Astrocyte (in vitro differentiated cells and primary cell): ENCODE measurements at regions not wholly inside any gene's neighbourhood (a gene's known extent, or its start where the extent isn't known, plus 50 kb on each side); places are given as distances from the start of the nearest gene placed in this dataset.

ENCODE experiments used
- DNase-seq: peaks from one replicate; pipeline ENCODE4 v3.0.0-alpha.2; 2010; ENCODE audit warnings: low read depth
- FAIRE-seq: peaks from 2 replicates; lab custom pipeline; 2011; peaks lifted over from hg19 to GRCh38; lab: Jason Lieb, UNC
- H2AFZ ChIP-seq: 2 replicates; pipeline ENCODE4 v1.6.0; 2012; ENCODE audit warnings: low read depth, low read length, inconsistent platforms
- H3K27ac ChIP-seq: 2 replicates; pipeline ENCODE4 v1.5.1; 2011; ENCODE audit warnings: low read depth, low read length, inconsistent platforms
- H3K27me3 ChIP-seq: 2 replicates; pipeline ENCODE4 v1.6.0; 2011; ENCODE audit warnings: low read length, inconsistent platforms; ENCODE audit not compliant: insufficient read depth
- H3K36me3 ChIP-seq: 2 replicates; pipeline ENCODE4 v1.5.1; 2011; ENCODE audit warnings: low read length, inconsistent platforms; ENCODE audit not compliant: insufficient read depth
- H3K4me1 ChIP-seq: 2 replicates; pipeline ENCODE4 v1.5.1; 2011; ENCODE audit warnings: low read length, inconsistent platforms; ENCODE audit not compliant: insufficient read depth
- H3K4me2 ChIP-seq: 2 replicates; pipeline ENCODE4 v1.6.0; 2012; ENCODE audit warnings: low read length, inconsistent platforms
- H3K4me3 ChIP-seq: 2 replicates; pipeline ENCODE4 v1.5.1; 2011; ENCODE audit warnings: low read depth, mild to moderate bottlenecking, low read length, inconsistent platforms; ENCODE audit not compliant: insufficient read depth
- H3K79me2 ChIP-seq: 2 replicates; pipeline ENCODE4 v1.6.0; 2012; ENCODE audit warnings: mild to moderate bottlenecking, low read length, inconsistent platforms; ENCODE audit not compliant: insufficient read depth
- H3K9ac ChIP-seq: 2 replicates; pipeline ENCODE4 v1.6.0; 2012; ENCODE audit warnings: mild to moderate bottlenecking, low read length, inconsistent platforms
- H3K9me3 ChIP-seq: 2 replicates; pipeline ENCODE4 v1.5.1; 2012; ENCODE audit warnings: low read depth, mild to moderate bottlenecking, low read length, inconsistent platforms; ENCODE audit not compliant: insufficient read depth
- H4K20me1 ChIP-seq: 2 replicates; pipeline ENCODE4 v1.6.0; 2012; ENCODE audit warnings: low read length, inconsistent platforms; ENCODE audit not compliant: insufficient read depth
- H3K27ac Mint-ChIP-seq: one replicate; pipeline ENCODE4 v1.8.0; 2021; ENCODE audit warnings: mild to moderate bottlenecking, mixed read lengths; ENCODE audit not compliant: unreplicated experiment
- H3K27me3 Mint-ChIP-seq: one replicate; pipeline ENCODE4 v1.8.0; 2021; ENCODE audit warnings: low read depth, mixed read lengths; ENCODE audit not compliant: unreplicated experiment
- H3K36me3 Mint-ChIP-seq: one replicate; pipeline ENCODE4 v1.8.0; 2021; ENCODE audit warnings: low read depth, mixed read lengths; ENCODE audit not compliant: unreplicated experiment
- H3K4me1 Mint-ChIP-seq: one replicate; pipeline ENCODE4 v1.8.0; 2021; ENCODE audit warnings: low read depth, mixed read lengths; ENCODE audit not compliant: unreplicated experiment
- H3K4me3 Mint-ChIP-seq: one replicate; pipeline ENCODE4 v1.8.0; 2021; ENCODE audit warnings: mild to moderate bottlenecking, moderate library complexity, mixed read lengths; ENCODE audit not compliant: unreplicated experiment
- H3K9me3 Mint-ChIP-seq: one replicate; pipeline ENCODE4 v1.8.0; 2021; ENCODE audit warnings: mild to moderate bottlenecking, mixed read lengths; ENCODE audit not compliant: unreplicated experiment
- CTCF ChIP-seq: IDR thresholded peaks from 2 replicates; pipeline ENCODE4 v1.5.1; 2011; ENCODE audit warnings: low read depth, mild to moderate bottlenecking, inconsistent platforms, low read length, moderate library complexity; ENCODE audit not compliant: insufficient read depth
- EZH2 ChIP-seq: IDR thresholded peaks from 2 replicates; pipeline ENCODE4 v1.6.1; 2012; ENCODE audit warnings: mild to moderate bottlenecking, low read length, inconsistent platforms; ENCODE audit not compliant: insufficient read depth

DNA sequence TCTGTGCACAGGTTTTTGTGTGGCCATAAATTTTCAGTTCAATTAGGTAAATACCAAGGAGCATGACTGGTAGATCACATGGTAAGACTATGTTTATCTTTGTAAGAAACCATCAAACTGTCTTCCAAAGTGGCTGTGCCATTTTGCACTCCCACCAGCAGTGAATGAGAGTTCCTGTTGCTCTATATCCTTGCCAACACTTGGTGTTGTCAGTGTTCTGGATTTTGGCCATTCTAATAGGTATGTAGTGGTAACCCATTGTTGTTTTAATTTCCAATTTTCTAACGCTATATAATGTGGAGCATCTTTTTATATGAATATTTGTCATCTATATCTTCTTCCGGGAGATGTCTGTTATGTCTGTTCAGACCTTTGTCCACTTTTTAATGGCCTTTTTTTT is 51.7 kb upstream of the MED4 start:
- DNase-seq (no peak), FAIRE-seq (no peak)
- Mint-ChIP-seq H3K36me3 (no peaks in the 10 kb centered on the region), H3K27me3 (no peaks in the 10 kb centered on the region), H3K27ac (no peak overlapping the region), H3K4me1 (no peaks in the 10 kb centered on the region), H3K4me3 (no peak overlapping the region), H3K9me3 (no peaks in the 10 kb centered on the region)
- TF ChIP-seq EZH2 (no peak), CTCF (no peak)
- H3K4me3 ChIP-seq, result no peak overlapping the region
- H3K36me3 ChIP-seq, result no peaks in the 10 kb centered on the region
- no peaks in the 10 kb centered on the region for H3K79me2 ChIP-seq
- no peaks in the 10 kb centered on the region for H3K9me3 ChIP-seq
- no peaks in the 10 kb centered on the region for H4K20me1 ChIP-seq
- no peaks in the 10 kb centered on the region for H3K4me1 ChIP-seq
- no peak overlapping the region for H3K27ac ChIP-seq
- no peak overlapping the region for H2AFZ ChIP-seq
- H3K27me3 ChIP-seq, result no peaks in the 10 kb centered on the region
- no peak overlapping the region for H3K9ac ChIP-seq
- no peak overlapping the region for H3K4me2 ChIP-seq

DNA sequence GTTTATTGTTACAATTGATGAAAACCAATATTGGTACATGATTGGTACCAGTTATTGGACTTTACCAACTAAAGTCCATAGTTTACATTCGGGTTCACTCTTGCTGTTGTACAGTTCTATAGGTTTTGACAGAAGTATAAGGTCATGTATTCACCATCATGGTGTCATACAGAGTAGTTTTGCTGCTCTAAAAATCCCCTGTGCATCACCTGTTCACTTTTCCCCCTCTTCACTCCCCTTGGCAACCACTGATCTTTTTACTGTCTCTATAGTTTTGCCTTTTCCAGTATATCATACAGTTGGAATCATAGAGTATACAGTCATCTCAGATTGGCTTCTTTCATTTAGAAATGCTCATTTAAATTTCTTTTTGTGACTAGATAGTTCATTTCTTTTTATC is 51.2 kb upstream of the MED4 start:
- no peak overlapping the region for H3K4me2 ChIP-seq
- FAIRE-seq, result no peak
- TF ChIP-seq EZH2 (no peak), CTCF (no peak)
- no peaks in the 10 kb centered on the region for H3K27me3 ChIP-seq
- H3K36me3 ChIP-seq, result no peaks in the 10 kb centered on the region
- H3K9me3 ChIP-seq, result no peaks in the 10 kb centered on the region
- no peaks in the 10 kb centered on the region for H3K4me1 Mint-ChIP-seq
- no peak overlapping the region for H3K4me3 Mint-ChIP-seq
- no peak for DNase-seq
- H2AFZ ChIP-seq, result no peak overlapping the region
- H3K4me1 ChIP-seq, result no peaks in the 10 kb centered on the region
- H3K27ac Mint-ChIP-seq, result no peak overlapping the region
- H3K9ac ChIP-seq, result no peak overlapping the region
- no peak overlapping the region for H3K27ac ChIP-seq
- peaks cover 3% of the 10 kb centered on the region for H3K9me3 Mint-ChIP-seq
- H4K20me1 ChIP-seq, result no peaks in the 10 kb centered on the region
- no peaks in the 10 kb centered on the region for H3K27me3 Mint-ChIP-seq
- H3K79me2 ChIP-seq, result no peaks in the 10 kb centered on the region
- no peak overlapping the region for H3K4me3 ChIP-seq
- no peaks in the 10 kb centered on the region for H3K36me3 Mint-ChIP-seq
